ENCODE measurements at regions not wholly inside any gene's neighbourhood (a gene's known extent, or its start where the extent isn't known, plus 50 kb on each side); places are given as distances from the start of the nearest gene placed in this dataset.

GRCh38 chr9:120066315-120066714, 513.7 kb downstream of the CDK5RAP2 start:
- H3K4me1 Mint-ChIP-seq, result no peaks in the 10 kb centered on the region
- Histone ChIP-seq H3K36me3 (replicated peaks in 1 of 2; ENCODE audit: control insufficient read depth in 1 of 2, insufficient read depth in 2 of 2, low read length in 2 of 2) (no peaks in the 10 kb centered on the region), H3K4me2 (replicated peaks; ENCODE audit: extremely low read depth, low read length, poor library complexity, severe bottlenecking) (no peak overlapping the region), H3K79me2 (ENCODE audit: insufficient read depth, low read length) (no peaks in the 10 kb centered on the region), H2AFZ (ENCODE audit: insufficient read depth, low read depth, low read length, poor library complexity, severe bottlenecking) (no peak overlapping the region), H3K4me1 (ENCODE audit: control insufficient read depth in 1 of 2, insufficient read depth in 2 of 2, low read length in 2 of 2) (no peaks in the 10 kb centered on the region), H3K9ac (ENCODE audit: insufficient read depth, low read length, poor library complexity, severe bottlenecking) (no peak overlapping the region), H3K27ac (ENCODE audit: low read depth in 1 of 2, low read length in 2 of 2) (no peak overlapping the region), H4K20me1 (ENCODE audit: insufficient read depth, low read length) (no peaks in the 10 kb centered on the region), H3K27me3 (ENCODE audit: control insufficient read depth in 2 of 2, insufficient read depth in 2 of 2, low read length in 2 of 2) (no peaks in the 10 kb centered on the region), H3K9me3 (replicated peaks in 1 of 2; ENCODE audit: control insufficient read depth in 1 of 2, insufficient read depth in 1 of 2, low read length in 2 of 2) (no peaks in the 10 kb centered on the region), H3K4me3 (replicated peaks in 1 of 3; ENCODE audit: low read depth in 2 of 3, low read length in 3 of 3) (no peak overlapping the region)
- peaks cover 0 to 10% (median 3%) of the 10 kb centered on the region in 7 donors for H3K9me3 Mint-ChIP-seq
- TF ChIP-seq CTCF (IDR thresholded peaks at IDR 0.05), result no peak
- H3K4me3 Mint-ChIP-seq, result no peak overlapping the region
- peaks cover 0 to 3% (median 2%) of the 10 kb centered on the region in 3 donors for H3K27me3 Mint-ChIP-seq (ENCODE audit: low read depth in 3 of 3)
- intact Hi-C loops (cut with micrococcal nuclease), result no loop called here
- no CpG with 5 or more reads among the region's 3 CpGs for WGBS (ENCODE audit: insufficient coverage)
- no peaks in the 10 kb centered on the region for H3K36me3 Mint-ChIP-seq
- DNase-seq, result no peak
- no peak overlapping the region for H3K27ac Mint-ChIP-seq

- no peak overlapping the region for H3K4me3 ChIP-seq (replicated peaks in 1 of 3; ENCODE audit: low read depth in 2 of 3, low read length in 3 of 3)
Measured at GRCh38 chr9:120065151-120065550, 514.8 kb downstream of the CDK5RAP2 start.

More at GRCh38 chr9:120065151-120065550, 514.8 kb downstream of the CDK5RAP2 start:
- Histone ChIP-seq H3K9ac (ENCODE audit: insufficient read depth, low read length, poor library complexity, severe bottlenecking) (no peak overlapping the region), H3K4me1 (ENCODE audit: control insufficient read depth in 1 of 2, insufficient read depth in 2 of 2, low read length in 2 of 2) (no peaks in the 10 kb centered on the region), H3K27me3 (ENCODE audit: control insufficient read depth in 2 of 2, insufficient read depth in 2 of 2, low read length in 2 of 2) (no peaks in the 10 kb centered on the region), H2AFZ (ENCODE audit: insufficient read depth, low read depth, low read length, poor library complexity, severe bottlenecking) (no peak overlapping the region), H3K79me2 (ENCODE audit: insufficient read depth, low read length) (no peaks in the 10 kb centered on the region), H3K4me2 (replicated peaks; ENCODE audit: extremely low read depth, low read length, poor library complexity, severe bottlenecking) (no peak overlapping the region), H3K9me3 (replicated peaks in 1 of 2; ENCODE audit: control insufficient read depth in 1 of 2, insufficient read depth in 1 of 2, low read length in 2 of 2) (no peaks in the 10 kb centered on the region), H3K27ac (ENCODE audit: low read depth in 1 of 2, low read length in 2 of 2) (no peak overlapping the region), H4K20me1 (ENCODE audit: insufficient read depth, low read length) (no peaks in the 10 kb centered on the region), H3K36me3 (replicated peaks in 1 of 2; ENCODE audit: control insufficient read depth in 1 of 2, insufficient read depth in 2 of 2, low read length in 2 of 2) (no peaks in the 10 kb centered on the region)
- no peaks in the 10 kb centered on the region for H3K36me3 Mint-ChIP-seq
- intact Hi-C loops (cut with micrococcal nuclease), result no loop called here
- no peak for DNase-seq
- no peaks in the 10 kb centered on the region for H3K4me1 Mint-ChIP-seq
- no peak for TF ChIP-seq CTCF (IDR thresholded peaks at IDR 0.05)
- H3K4me3 Mint-ChIP-seq, result no peak overlapping the region
- peaks cover 0 to 7% (median 3%) of the 10 kb centered on the region in 7 donors for H3K9me3 Mint-ChIP-seq
- no peak overlapping the region for H3K27ac Mint-ChIP-seq
- H3K27me3 Mint-ChIP-seq (ENCODE audit: low read depth in 3 of 3), result peaks cover 0 to 3% (median 2%) of the 10 kb centered on the region in 3 donors
- WGBS (ENCODE audit: insufficient coverage), result no CpG with 5 or more reads among the region's 4 CpGs

Data from CD14-positive monocyte (primary cell).